Brain microvascular endothelial cell (primary cell): ENCODE measurements at regions not wholly inside any gene's neighbourhood (a gene's known extent, or its start where the extent isn't known, plus 50 kb on each side); places are given as distances from the start of the nearest gene placed in this dataset.
"Not testable (repeated sequence)": the region's sequence is repeated elsewhere in the genome, so short reads cannot be mapped to it uniquely, and the experiment has no call there.

Experiments
- DNase-seq: peaks from one replicate; pipeline ENCODE4 v3.0.0-alpha.2; 2020
- H3K27ac ChIP-seq: fragments of 250-450 bp; sonication (Bioruptor Pico); 2 replicates; pipeline ENCODE4 v1.5.1; 2020; ENCODE audit warnings: mild to moderate bottlenecking, moderate library complexity
- H3K27me3 ChIP-seq: fragments of 250-450 bp; sonication (Bioruptor Pico); replicated peaks from 2 replicates; pipeline ENCODE4 v1.5.1; 2020; ENCODE audit warnings: mild to moderate bottlenecking
- H3K36me3 ChIP-seq: fragments of 250-450 bp; sonication (Bioruptor Pico); replicated peaks from 2 replicates; pipeline ENCODE4 v1.5.1; 2020; ENCODE audit warnings: mild to moderate bottlenecking
- H3K4me3 ChIP-seq: 2 replicates; pipeline ENCODE4 v1.5.1; 2011; ENCODE audit warnings: low read depth, mild to moderate bottlenecking, control low read depth, low read length, moderate library complexity
- in situ Hi-C: cut with HindIII; loops from 2 replicates; pipeline ENCODE4 v1.10.0; 2017; ENCODE audit warnings: low sequenced_read_pairs, low pct_ligation_motif_present
- TF ChIP-seq, protein P1 (sequence below): IDR thresholded peaks from 2 replicates; pipeline ENCODE4 v1.5.1; 2011; ENCODE audit warnings: low read depth, mild to moderate bottlenecking, moderate library complexity, low read length, control low read depth, inconsistent platforms; ENCODE audit errors: missing control alignments

DNA sequence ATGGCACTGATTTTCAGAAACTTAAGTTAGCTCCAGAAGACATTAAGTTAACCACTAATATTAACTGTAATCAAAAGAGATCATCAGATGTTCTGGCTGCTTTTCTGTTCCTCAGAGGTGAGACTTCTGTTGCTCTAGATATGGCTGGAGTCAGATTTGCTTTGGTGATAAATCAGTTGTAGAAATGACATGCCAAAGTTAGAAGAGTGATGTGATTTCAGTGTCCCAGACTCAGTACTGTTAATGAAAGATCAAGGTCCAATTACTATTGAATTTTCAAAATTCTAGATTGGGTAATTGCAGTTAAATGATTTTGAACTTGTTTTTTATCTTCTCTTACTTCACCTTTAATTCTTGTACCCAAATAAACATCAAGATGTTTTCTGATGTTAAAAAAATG lies 402.4 kb upstream of the SYNCRIP start:
- H3K27ac ChIP-seq, result no peak overlapping the region
- no peaks in the 10 kb centered on the region for H3K36me3 ChIP-seq
- in situ Hi-C loops, result no loop called here
- TF ChIP-seq, protein P1, sequence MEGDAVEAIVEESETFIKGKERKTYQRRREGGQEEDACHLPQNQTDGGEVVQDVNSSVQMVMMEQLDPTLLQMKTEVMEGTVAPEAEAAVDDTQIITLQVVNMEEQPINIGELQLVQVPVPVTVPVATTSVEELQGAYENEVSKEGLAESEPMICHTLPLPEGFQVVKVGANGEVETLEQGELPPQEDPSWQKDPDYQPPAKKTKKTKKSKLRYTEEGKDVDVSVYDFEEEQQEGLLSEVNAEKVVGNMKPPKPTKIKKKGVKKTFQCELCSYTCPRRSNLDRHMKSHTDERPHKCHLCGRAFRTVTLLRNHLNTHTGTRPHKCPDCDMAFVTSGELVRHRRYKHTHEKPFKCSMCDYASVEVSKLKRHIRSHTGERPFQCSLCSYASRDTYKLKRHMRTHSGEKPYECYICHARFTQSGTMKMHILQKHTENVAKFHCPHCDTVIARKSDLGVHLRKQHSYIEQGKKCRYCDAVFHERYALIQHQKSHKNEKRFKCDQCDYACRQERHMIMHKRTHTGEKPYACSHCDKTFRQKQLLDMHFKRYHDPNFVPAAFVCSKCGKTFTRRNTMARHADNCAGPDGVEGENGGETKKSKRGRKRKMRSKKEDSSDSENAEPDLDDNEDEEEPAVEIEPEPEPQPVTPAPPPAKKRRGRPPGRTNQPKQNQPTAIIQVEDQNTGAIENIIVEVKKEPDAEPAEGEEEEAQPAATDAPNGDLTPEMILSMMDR, result no peak
- DNase-seq, result no peak
- H3K27me3 ChIP-seq, result no peaks in the 10 kb centered on the region
- H3K4me3 ChIP-seq, result no peak overlapping the region

DNA sequence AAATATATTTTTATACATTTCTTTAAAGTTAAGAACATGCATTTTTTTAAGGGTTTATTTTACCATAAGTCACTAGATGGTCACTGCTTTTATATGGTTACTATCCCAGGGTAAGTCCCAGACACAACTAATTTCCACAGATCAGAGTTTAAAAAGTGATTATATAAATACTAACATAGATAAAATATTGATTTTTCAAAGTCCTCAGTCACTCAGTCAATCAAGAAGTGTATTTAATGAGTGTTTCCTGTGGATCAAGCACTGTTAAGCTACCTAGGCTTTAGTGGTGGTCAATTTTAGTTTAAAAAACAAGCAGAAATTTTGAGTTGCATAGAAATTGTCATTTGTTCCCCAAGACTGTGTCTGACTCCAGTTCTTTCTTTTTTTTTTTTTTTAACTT lies 399.5 kb upstream of the SYNCRIP start:
- Histone ChIP-seq H3K36me3 (no peaks in the 10 kb centered on the region), H3K27me3 (no peaks in the 10 kb centered on the region), H3K27ac (no peak overlapping the region), H3K4me3 (no peak overlapping the region)
- in situ Hi-C loops, result no loop called here
- no peak for DNase-seq
- TF ChIP-seq, protein P1, result no peak

DNA sequence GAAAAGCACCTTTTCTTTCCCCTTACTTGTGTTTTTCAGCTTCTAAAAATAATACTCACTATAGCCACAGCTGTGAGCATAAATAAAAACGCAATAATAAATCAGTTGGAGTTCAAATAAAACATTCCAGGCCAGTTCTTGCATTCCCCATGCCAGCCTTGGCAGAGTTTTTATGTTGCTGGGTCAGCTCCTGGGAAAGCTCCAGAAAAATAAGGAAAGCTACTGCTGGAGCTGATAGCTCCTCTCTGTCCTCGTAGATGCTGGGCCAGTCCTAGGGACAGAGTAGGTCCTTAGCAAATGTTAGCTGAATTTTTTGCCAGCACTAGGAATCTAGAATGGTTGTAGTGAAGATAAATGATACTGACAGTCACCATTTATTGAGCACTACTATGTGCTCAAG lies 389.0 kb upstream of the SYNCRIP start:
- no peak for DNase-seq
- H3K4me3 ChIP-seq, result no peak overlapping the region
- TF ChIP-seq, protein P1, result no peak
- H3K27me3 ChIP-seq, result no peaks in the 10 kb centered on the region
- no peaks in the 10 kb centered on the region for H3K36me3 ChIP-seq
- in situ Hi-C loops, result no loop called here
- H3K27ac ChIP-seq, result no peak overlapping the region

DNA sequence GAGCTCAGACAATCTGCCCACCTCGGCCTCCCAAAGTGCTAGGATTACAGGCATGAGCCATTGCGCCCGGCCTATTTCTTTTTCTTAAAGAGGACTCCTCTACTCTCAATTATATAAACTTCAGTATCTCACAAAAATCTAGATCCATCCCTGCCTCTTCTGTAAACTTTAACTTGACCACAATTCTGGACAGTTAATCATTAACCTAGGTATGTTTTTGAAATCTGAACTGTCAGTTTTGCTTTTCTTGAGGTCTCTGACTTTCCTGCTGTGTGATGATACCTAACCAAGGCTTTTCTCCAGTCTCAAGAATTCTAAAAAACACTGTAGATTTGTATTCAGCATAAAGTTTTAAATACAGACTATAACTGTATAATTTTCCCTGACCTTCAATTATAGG lies 388.2 kb upstream of the SYNCRIP start:
- TF ChIP-seq, protein P1, result no peak
- no peak overlapping the region for H3K27ac ChIP-seq
- no peak for DNase-seq
- no peak overlapping the region for H3K4me3 ChIP-seq
- H3K27me3 ChIP-seq, result no peaks in the 10 kb centered on the region
- no peaks in the 10 kb centered on the region for H3K36me3 ChIP-seq
- in situ Hi-C loops, result no loop called here

DNA sequence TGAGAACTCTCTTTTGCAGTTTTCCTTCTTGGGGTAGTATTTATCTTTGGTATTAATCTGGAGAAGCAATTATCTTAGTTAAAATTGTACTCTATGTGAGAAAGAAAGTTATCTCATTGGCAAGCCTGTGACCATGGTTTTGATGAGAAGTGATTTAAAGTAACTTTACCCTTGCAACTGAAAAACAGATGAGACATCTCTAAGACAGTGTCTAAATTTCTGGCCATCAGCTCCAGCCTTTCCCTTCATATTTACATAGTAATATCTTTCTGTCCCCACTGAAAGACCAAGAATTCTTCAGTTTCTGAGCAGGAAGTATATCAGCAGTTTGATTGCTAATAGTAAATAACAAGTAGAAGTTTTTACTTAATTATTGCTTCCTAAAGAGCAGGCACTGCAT lies 386.1 kb upstream of the SYNCRIP start:
- no peaks in the 10 kb centered on the region for H3K27me3 ChIP-seq
- H3K4me3 ChIP-seq, result no peak overlapping the region
- no peak overlapping the region for H3K27ac ChIP-seq
- no peak for DNase-seq
- H3K36me3 ChIP-seq, result no peaks in the 10 kb centered on the region
- TF ChIP-seq, protein P1, result no peak
- in situ Hi-C loops, result no loop called here

DNA sequence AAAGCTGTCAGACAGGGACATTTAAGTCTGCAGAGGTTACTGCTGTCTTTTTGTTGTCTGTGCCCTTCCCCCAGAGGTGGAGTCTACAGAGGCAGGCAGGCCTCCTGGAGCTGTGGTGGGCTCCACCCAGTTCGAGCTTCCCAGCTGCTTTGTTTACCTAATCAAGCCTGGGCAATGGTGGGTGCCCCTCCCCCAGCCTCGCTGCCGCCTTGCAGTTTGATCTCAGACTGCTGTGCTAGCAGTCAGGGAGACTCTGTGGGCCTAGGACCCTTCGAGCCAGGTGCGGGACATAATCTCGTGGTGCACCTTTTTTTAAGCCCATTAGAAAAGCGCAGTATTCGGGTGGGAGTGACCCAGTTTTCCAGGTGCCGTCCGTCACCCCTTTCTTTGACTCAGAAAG lies 384.2 kb upstream of the SYNCRIP start:
- H3K27me3 ChIP-seq, DNase-seq, in situ Hi-C loops, H3K4me3 ChIP-seq, H3K27ac ChIP-seq, H3K36me3 ChIP-seq: not testable (repeated sequence)
